Stimulated activated CD4-positive, alpha-beta T cell treated with anti-CD3 and anti-CD28 coated beads, Interleukin-4, amount 100 ng/mL, for 24 hours (primary cell): ENCODE measurements at regions not wholly inside any gene's neighbourhood (a gene's known extent, or its start where the extent isn't known, plus 50 kb on each side); places are given as distances from the start of the nearest gene placed in this dataset.

Source experiments
- DNase-seq: peaks from one replicate; pipeline ENCODE4 v3.0.0-alpha.2; 2020

DNA sequence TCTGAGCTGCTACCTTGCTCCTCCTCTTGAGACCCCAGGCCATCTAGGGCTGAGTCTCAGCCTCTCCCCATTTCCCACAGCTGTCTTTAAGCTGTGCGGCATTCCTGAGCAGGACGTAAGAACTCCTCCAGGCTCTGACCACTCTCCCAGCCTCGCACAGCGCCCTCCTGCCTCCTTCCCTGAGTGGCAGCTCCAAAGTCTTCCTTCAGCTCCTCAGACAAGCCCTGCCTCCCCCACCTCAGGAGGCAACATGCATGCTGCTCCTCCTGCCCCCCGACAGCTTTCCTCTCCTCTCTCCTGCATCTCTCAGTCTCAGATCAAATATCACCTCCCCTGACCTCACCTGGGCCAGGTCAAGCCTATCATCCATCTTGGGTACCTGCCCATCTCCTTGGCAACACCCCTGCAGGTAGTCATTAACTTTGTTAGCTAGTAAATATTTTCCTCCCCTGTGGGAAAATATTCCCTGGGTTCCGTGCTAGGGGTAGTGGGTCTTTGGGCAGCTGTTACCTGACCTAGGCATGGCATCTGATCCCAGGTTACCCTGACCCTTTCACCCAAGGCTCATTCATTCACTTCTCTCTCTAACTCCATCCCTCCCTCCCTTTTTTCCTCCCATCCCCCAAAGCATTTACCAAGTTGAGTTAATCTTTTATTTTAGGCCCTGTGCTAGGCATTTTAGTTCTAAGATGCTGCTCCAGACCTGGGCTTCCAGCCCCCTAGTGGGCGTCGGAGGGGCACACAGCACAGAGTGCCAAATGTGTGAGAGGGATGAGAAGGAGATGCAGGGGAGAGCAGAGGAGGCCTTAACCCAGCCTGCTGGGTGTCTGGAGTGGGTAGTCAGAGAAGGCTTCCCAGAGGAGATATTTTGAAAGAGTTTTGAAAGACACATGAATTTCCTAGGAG is 419.9 kb downstream of the PTPRU start:
- no peak for DNase-seq

DNA sequence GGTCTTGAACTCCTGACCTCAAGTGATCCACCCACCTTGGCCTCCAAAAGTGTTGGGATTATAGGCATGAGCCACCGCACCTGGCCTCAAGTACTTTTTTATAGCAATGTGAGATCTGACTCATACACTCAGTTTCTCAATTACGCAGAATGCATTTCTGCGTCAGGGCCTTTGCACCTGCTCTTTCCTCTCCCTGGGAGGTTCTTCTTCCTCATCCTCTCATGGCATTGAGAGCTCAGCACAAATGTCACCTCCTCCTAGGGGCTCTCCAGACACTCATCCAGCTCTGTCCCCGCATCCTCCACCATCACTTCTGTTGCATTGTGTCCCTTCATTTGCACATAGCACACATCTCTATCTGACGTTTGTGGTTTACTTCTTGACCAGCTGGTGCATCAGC is 418.8 kb downstream of the PTPRU start:
- no peak for DNase-seq

DNA sequence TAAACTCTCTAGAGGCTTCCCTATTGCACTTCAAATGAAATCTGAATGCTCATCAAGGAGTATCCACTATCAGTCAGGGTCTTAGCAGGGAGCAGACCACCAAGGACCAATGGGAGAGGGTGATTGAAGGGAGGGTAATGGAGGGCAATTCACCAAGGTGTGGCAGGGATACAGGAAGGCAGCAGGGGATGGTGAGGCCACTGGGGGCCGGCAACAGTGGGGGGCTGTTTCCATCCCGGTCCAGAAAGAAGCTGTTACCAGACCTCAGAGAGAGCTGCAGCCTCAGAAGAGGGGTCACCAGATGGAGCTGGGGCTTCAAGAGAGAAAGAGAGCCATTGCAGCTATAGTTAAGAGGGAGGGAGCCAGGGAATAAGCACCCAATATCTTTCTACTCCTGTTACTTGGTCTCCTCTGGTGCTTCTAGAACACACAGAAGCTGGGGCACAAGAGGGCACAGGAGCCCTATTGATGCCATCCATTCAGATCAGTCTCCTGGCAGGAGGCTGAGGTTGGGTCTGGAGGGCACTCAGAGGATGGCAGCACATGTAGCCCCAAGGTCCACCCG is 417.6 kb downstream of the PTPRU start:
- no peak for DNase-seq

DNA sequence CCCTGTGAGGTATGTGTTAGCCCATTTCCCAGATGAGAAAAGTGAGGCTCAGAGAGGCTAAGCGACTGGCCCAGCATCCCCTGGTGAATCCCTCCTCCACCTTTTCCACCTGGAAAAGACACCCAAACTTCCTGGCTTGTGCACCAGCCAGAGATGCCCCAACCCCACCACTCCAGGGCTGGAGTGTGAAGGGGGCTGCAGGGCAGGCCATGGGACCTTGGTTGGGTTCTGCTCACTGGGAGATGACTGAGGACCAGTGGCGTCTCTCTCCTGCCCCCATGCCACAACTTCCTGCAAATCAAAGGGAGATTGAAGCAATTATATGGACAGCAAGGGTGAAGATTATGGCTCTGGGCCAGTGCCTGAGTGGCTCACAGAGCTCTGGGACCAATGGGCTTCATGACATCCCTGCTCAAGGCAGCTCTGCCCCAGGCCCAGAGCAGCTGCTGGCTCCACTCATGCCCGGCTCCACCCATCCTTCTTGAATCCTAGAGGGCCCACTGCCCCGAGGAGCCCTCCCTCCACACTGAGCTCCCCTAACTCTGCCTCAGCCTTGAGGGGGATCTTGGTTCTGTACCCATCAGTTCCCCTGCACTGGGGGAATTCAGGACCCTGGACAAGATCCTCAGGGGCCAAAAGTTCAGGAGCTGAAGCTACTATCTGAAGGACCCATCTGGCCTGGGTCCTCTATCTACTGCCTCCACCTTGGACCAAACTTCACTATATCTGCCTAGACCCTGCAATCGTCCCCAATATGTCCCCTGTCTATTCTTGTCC is 416.9 kb downstream of the PTPRU start:
- no peak for DNase-seq

DNA sequence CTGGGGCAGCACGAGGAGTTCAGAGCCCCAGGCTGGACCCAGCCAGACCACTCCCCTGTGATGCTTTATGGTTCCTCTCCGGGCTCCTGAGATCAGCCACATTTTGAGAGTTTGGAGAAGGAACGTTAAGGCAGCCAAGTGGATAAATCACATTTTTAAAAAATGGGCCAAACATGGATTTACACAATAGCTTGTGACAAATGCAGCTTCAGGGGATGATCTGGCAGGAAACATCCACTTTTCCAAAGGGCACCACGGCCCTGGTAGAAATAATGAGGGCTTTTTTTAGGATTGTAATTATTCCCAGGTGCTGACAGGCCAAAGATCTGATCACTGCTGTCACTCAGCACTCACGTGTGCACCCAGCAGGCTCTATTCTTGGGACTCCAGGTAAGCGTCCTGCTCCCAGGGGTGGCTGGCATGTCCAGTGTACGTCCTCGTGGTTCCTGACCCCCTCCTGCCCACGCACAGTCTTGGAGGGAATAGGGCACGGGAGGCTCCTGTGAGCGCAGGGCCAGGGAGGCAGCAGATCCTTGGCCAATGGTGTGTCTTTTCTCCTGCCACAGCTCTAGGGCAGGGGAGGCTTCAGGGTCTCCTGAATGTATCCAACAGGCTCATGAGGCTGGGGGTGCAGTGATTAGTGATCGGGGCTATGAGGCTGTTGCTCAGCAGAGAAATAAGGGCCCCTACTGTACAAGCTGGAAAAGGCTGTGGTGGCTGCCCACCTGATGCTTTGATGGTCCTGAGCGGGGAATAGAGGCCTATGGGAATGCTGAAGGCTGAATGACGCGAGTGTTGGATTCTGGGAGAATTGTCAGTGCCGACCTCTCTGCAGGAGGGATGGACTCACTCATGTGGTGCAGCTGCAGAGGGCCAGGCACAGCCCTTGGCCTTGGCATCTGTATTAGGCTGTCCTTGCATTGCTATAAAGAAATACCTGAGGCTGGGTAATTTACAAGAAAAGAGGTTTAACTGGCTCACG is 415.7 kb downstream of the PTPRU start:
- DNase-seq, result no peak

DNA sequence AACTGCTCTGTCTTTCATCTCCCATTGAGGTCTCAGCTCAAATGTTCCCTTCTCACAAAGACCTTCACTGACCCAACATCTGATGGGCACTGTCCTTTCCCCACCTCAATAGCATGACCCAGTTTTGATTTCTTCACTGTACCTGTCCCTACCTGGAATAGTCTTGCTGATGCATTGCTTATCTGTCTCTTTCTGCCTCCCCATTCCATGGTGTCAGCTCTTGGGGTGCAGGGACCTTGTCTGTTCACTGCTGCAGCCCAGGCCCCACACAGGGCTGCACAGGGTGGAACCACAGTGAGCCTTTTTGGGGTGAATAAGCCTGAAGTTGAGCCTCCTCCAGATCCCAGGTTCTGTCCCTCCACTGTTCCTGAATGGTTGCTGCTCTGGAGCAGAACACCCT is 414.9 kb downstream of the PTPRU start:
- no peak for DNase-seq

DNA sequence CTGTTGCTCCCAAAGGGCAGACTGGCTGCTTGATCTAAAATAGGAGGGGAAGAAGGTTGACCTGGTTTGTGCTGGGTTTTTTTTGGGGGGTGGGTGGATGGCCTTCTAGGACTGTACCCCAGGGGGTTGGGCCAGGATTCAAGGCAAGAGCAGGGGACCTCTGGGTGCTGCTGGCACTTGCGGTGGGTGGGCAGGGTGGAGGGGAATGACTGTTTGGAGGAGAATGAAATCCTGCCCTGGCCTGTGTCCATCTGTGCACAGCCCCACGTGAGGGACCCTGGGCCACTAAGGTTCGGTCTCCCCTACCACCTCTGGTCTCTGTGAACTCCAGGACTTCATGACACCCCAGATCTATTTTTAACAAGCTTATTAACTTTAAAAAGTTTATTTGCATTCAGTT is 414.2 kb downstream of the PTPRU start:
- DNase-seq, result no peak

DNA sequence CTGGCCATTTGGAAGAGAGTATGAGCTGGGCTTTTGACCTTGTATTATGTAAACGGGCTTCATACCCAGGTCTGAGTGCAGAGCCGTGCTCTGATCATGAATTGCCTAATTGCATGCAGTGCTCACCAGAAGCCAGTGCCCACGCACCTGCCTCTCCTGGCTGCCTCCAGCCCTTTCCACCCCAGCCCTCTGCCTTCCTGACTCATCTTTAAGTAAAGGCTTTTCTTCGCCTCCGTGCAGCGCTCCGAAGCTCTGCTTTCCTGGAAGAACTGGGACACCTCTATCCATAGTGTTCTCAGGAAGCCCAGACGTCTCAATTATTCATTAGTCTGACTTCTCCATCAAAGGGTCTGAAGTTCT is 413.7 kb downstream of the PTPRU start:
- DNase-seq, result no peak

DNA sequence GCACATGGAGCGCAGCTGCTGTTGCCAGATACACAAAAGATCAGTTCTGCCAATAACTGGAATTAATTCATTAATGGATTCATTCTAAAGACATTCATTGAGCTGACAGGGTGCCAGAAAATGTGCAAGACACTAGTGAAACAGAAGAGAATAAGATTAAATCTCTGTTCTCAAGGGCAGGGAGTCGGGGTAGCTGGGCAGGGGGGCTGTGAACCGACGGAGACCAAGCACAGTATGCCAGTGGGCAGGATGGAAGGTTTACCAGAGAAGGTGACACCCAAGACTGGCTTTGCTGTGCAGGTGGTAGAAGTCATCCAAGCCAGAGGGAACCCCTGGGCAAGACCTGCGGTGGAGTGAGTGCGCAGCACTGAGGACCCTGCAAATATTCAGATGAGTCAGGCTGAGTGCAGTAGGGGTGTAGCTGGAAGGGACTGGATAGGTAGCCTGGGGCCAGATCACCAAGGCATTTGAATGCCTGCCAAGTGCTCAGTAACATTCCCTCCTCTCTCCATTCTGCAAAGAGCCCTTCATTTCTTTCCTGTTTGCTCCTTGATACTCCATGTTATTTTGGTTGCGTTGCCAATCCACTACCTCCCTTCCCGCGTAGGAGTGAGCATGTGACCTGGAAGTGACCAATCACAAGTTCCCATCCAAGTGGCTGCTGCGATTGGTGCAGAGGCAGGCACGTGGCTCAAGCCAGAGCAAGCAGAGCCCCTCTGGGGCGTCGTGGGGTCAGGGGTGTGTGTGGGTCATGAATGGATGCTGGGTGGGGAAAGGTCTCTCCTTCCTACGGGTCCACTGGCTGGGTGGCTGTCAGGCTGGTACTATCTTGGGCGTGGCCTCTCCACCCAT is 413.1 kb downstream of the PTPRU start:
- no peak for DNase-seq

DNA sequence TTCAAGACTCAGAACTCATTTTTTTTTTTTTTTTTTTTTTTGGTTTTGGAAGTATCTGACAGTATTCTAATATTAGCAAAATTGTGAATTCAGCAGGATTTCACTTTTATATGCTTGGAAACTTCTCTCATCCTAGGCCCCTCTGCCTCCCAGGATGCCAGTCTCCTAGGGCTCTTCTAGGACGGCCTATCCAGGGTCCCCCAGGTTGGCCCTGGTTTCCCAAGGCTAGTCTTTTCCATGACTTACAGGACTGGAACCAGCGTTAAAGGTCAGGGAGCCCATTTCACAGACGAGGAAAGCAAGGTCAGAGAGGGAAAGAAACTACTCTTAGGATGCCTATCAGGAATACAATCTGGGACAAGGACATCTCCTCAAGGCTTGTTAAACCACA is 412.5 kb downstream of the PTPRU start:
- no peak for DNase-seq

DNA sequence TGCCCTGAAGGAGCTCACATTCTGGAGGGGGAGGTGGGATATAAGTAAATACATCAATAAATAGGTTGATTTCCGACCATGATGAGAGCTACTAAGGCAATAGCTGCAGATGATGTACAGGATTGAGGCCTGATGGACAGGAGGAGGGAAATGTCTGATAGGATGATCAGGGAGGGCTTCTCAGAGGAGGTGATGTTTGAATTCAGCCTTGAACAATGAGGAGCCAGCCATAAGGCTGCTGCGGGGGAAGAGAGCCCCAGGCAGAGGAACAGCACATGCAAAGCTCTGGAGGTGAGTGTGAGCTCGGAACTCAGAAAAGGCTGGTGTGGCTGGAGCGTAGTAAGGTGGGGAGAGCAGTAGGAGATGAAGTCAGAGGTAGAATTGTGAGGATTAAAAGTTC is 411.7 kb downstream of the PTPRU start:
- DNase-seq, result no peak

DNA sequence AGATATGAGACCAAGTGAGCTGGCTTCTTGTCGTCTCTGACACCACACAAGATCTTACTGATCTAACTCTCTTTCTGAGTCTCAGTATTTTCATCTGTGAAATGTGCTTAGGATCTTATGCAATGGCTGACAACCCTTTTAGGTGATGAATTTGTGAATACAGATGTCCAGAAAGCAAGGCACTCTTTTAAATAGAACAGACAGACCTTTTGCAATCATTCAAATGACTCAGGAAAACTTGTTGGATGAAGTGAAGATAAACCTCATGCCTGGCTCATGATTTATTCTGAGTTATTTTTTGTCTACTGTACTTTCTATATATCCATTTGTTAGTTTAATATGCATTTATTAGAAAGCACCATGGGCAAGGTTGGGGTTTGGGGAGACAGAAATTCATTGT is 411.3 kb downstream of the PTPRU start:
- no peak for DNase-seq

DNA sequence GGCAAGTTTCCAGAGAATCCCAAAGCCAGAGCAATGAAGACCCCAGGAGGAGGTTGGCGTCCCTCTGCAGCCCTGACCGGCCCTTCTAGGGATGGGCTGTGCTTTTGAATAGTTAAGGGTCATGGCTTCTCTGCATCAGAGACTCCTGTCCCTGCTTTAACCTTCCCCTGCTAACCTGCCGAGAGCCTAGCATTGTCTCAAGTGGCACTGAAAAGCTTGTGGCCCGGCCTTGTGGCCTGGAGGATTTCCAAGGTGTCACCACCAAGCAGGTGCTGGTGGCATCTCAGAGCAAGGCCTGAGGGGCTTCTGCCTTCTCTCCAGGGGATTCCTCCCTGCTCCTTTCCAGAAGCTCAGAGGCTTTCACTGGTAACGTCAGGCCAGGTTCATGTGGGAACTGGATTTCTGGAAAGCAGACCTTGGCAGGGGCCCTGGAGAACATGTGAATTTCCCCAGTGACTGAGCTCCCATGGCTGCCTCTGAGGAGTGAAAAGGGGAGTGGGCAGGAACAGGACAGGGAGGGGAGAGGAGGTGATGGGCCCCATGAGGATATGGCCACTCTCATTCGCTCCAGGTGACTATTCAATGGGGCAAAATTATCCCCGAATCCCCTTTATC is 409.9 kb downstream of the PTPRU start:
- no peak for DNase-seq

DNA sequence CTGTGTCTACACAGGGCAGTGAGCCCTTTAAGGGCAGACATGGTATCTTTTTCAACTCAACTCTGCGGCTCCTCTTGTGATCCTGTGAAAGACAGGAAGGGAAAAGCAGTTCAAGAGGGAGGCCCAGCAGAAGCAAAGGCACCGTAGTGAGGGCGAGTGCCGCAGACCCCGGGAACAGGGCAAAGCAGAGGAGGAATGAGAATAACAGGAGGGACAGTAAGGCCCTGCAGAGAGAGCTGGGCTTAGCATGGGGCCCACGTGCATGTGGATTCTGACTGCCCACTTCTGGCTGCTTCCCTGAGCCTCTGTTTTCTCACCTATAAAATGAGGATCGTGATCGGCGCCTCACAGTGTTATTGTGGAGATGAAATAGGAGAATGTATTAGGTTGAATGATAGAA is 409.3 kb downstream of the PTPRU start:
- DNase-seq, result no peak

DNA sequence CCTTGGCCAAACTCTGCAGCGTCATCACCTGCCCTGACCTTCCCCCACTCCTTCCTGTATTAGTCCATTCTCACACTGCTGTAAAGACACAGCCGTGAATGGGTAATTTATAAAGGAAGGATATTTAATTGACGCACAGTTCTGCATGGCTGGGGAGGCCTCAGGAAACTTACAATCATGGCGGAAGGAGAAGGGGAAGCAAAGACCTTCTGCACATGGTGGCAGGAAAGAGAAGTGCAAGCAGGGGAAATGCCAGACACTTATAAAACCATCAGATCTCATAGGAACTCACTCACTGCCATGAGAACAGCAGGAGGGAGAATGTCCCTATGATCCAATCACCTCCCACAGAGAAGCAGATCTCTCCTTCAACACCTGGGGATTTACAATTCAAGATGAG is 408.5 kb downstream of the PTPRU start:
- DNase-seq, result no peak

DNA sequence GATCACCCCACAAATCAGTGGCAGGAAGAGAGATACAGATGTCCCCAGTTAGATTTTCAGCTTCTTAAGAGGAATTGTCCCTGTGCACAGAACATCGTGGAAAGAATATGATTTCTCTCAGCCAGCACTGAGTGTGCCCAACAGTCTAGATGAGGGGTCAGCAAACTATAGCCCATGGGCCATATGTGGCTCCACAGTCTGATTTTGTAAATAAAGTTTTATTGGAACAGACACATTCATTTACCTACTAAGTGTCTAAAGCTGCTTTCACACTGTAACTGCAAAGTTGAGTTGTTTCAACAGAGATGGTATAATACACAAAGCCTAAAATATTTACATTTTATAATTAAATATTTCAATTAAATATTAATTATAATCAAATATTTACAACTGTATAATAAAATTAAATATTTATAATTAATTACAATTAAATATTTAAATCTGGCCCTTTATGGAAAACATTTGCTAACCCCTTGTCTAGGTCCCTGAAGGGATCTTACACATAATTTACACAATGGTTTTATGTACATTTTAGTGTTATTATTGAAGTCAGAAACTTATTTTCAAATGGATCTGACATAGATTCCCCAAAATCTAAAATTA is 407.6 kb downstream of the PTPRU start:
- DNase-seq, result no peak

DNA sequence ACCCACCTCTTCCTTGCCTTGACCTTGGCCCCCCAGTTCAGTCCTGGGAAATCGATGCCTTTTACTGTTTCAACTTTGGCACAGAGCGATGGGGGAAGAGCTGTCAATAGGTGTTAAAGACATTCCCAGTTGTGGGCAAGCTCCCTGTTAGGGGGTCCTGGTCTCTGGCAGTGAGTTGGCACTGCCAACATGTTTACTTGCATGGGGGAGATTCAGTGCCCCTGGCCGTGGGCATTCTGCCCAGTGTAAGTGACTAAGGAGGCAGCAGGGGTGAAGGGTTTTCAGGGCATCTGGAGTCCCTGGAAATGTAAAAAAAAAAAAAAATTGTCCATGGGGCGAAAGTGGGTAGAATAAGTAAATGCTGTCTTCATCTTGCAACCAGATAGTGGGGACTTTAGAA is 407.0 kb downstream of the PTPRU start:
- no peak for DNase-seq

DNA sequence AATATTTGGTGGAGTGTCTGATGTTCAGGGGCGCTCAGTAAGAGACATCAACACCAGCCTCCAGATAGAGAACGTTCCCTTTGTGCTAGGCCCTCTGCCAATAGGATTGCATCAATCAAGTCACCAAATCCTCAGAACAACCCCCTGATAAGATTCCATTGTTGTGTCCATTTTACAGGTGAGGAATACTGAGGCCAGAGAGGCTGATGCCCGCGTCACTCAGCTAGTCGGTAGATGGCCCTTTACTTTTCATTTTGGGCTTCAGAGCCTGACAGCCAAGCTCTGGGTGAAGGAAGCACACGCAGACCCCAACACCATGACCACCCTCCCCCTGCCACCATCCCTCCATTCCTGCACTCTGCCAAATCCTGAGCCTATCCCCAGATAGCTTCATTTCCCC is 406.2 kb downstream of the PTPRU start:
- DNase-seq, result no peak

DNA sequence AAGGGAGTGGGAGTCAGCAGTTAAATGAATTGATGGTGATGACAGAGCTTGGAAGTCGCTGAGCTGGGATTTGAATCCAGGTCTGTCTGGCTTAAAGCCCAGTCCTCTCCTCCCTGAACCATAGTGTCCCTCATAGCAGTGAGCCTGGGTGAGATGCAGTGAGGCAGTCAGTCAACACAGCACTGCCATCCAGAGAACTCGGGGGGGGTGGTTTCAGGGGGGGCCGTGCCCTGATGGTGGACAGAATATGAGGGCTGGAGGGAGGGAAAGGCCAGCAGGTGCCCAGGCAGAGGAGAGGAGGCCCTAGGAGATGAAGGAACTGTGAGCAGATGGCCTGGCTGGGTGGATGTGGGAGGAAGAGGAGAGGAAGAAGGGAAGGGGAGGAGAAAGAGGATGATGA is 405.6 kb downstream of the PTPRU start:
- DNase-seq, result no peak

DNA sequence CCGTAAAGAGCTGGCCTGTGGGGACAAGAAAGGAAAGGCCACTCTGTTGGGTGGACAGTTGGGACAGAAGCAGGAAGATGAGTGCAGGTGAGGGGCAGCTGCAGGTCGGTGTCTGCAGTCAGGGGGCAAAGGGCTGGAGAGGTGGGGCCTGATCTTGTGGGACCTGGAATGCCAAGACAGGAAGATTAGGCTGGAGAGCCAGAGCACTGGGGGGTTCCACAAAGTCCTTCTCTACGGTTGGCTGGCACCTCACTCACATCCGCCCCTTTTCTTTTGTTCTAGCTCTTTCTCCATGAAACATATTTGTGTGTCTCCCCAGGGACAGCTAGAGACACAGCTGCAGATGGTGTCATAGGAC is 404.1 kb downstream of the PTPRU start:
- no peak for DNase-seq
